Skeletal muscle cell (primary cell): ENCODE measurements at regions not wholly inside any gene's neighbourhood (a gene's known extent, or its start where the extent isn't known, plus 50 kb on each side); places are given as distances from the start of the nearest gene placed in this dataset.
"Not testable (repeated sequence)": the region's sequence is repeated elsewhere in the genome, so short reads cannot be mapped to it uniquely, and the experiment has no call there.

Experiments
- DNase-seq: peaks from one replicate; pipeline ENCODE4 v3.0.0-alpha.2; 2010; ENCODE audit warnings: low read depth
- H3K4me3 ChIP-seq: 2 replicates; pipeline ENCODE4 v1.5.1; 2011; ENCODE audit warnings: low read depth, mild to moderate bottlenecking, control low read depth, low read length, moderate library complexity

GRCh38 chr6:56732517-56732916 is 89.8 kb upstream of the DST start:
- DNase-seq: no peak
- no peak overlapping the region for H3K4me3 ChIP-seq

GRCh38 chr6:56730663-56731529 is 88.2 kb upstream of the DST start:
- no peak overlapping the region for H3K4me3 ChIP-seq
- no peak for DNase-seq

- peak; percentile 72 for DNase-seq
These were observed 87.0 kb upstream of the DST start for GRCh38 chr6:56729719-56730118.

DNA sequence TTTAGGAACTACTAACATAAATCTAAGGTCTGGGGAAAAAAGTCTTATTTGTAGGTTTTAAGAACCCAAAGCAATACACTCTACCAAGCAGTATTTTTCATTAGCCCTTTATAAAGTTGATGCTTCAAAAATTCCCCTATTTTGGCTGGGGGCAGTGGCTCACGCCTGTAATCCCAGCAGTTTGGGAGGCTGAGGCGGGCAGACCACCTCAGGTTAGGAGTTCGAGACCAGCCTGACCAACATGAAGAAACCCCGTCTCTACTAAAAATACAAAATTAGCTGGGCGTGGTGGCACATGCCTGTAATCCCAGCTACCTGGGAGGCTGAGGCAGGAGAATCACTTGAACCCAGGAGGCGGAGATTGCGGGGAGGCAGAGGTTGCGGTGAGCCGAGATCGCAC is 86.5 kb upstream of the DST start:
- not testable (repeated sequence) for DNase-seq, H3K4me3 ChIP-seq

More at GRCh38 chr6:56729719-56730118, 87.0 kb upstream of the DST start:
- no peak overlapping the region for H3K4me3 ChIP-seq

DNA sequence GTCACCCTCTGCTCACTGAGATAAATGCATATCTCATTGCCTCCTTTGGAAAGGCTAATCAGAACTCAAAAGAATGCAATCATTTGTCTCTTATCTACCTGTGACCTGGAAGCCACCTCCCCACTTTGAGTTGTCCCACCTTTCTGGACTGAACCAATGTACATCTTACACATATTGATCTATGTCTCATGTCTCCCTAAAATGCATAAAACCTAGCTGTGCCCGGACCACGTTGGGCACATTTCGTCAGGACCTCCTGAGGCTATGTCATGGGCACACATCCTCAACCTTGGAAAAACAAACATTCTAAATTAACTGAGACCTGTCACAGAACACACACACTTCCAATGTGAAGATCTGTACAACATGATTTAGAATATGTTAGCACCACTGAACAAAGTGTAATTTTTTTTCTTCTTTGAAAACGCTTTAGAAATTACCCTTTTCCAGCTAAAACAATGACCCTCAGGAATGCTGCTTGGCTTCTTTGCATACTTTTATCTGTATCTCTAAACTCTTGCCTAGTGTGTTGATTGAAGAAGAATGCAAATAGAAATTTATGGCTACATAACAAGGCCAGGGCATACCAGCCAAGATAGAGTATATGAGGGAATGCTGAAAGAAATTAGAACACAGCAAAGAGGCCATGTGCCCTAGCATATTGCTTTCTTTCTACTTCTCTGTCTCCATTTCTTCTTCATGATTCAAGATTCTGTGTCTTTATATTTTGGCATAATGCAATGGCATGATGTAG is 84.6 kb upstream of the DST start:
- no peak overlapping the region for H3K4me3 ChIP-seq
- no peak for DNase-seq

GRCh38 chr6:56725254-56725653 is 82.6 kb upstream of the DST start:
- DNase-seq: no peak
- H3K4me3 ChIP-seq: no peak overlapping the region

DNA sequence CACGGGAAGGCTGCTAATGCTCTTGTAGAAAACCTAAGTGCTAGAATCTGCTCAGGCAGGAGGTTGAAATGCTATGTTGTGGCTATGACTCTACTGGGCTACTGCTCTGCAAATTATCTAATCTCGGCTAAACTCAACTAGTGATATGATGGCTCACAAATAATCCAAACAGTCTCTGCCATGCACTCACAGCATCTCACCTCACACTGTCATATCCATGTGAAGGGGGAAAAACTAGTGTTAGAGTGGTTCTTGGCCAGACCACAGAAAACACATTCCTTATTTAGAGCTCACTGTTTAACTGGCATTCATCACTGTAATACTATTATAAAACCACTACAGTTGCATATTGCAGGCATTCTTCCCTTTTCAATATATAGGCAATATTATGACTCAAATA is 81.8 kb upstream of the DST start:
- no peak for DNase-seq
- H3K4me3 ChIP-seq: no peak overlapping the region

DNA sequence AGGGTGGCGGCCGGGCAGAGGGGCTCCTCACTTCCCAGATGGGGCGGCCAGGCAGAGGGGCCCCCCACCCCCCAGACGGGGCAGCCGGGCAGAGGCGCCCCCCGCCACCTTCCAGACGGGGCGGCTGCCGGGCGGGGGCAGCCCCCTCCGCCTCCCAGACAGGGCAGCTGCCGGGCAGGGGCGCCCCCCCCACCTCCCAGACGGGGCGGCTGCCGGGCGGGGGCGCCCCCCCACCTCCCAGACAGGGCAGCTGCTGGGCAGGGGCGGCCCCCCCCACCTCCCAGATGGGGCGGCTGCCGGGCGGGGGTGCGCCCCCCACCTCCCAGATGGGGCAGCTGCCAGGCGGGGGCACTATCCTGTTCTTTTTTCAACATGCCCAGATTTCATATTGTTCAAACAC is 78.2 kb upstream of the DST start:
- no peak overlapping the region for H3K4me3 ChIP-seq
- no peak for DNase-seq

DNA sequence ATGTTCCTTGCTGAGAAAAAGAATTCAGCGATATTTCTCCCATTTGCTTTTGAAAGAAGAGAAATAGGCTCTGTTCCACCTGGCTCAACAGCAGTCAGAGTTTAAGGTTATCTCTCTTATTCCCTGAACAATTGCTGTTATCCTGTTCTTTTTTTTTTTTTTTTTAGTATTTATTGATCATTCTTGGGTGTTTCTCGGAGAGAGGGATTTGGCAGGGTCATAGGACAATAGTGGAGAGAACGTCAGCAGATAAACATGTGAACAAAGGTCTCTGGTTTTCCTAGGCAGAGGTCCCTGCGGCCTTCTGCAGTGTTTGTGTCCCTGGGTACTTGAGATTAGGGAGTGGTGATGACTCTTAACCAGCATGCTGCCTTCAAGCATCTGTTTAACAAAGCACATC is 77.5 kb upstream of the DST start:
- not testable (repeated sequence) for H3K4me3 ChIP-seq, DNase-seq

GRCh38 chr6:56719315-56720058 is 76.8 kb upstream of the DST start:
- not testable (repeated sequence) for DNase-seq, H3K4me3 ChIP-seq

DNA sequence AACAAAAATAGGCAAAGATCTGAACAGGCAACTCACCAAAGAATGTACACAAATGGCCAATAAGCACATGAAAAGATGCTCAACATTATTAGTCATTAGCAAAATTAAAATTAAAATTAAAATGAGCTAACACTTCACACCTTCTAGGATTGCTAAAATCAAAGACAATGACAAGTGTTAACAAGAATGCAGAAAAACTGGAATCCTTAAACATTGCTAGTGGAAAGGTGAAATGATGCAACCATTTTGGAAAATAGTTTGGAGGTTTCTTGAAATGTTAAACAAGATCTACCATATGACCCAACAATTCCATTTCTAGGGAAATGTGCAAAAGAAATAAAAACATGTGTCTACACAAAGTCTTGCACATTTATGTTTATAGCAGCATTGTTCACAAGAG is 75.5 kb upstream of the DST start:
- no peak overlapping the region for H3K4me3 ChIP-seq
- DNase-seq: no peak

GRCh38 chr6:56716229-56716628 is 73.5 kb upstream of the DST start:
- no peak overlapping the region for H3K4me3 ChIP-seq

GRCh38 chr6:56715741-56716140 is 73.1 kb upstream of the DST start:
- no peak for DNase-seq
- no peak overlapping the region for H3K4me3 ChIP-seq

More at GRCh38 chr6:56716229-56716628, 73.5 kb upstream of the DST start:
- no peak for DNase-seq

GRCh38 chr6:56714982-56715456 is 72.3 kb upstream of the DST start:
- no peak overlapping the region for H3K4me3 ChIP-seq
- DNase-seq: no peak

DNA sequence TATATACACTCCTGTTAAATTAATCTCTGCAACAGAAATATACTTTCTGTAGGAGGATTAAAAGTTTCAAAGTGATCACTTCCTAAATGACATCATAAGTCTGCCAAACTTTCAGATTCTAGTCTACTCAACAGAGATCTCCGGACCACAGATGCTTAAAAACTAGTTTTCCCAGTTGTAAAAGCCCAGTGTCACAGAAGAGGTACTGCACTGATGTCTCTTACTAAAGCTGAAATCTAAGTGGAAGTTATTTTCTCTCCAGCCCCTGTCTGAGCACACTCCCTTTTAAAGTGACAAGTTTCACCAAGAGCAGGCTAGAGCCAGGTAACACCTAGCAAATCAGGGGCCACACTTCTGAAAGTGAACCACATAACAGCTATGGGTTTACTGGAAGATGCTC is 71.6 kb upstream of the DST start:
- DNase-seq: no peak
- no peak overlapping the region for H3K4me3 ChIP-seq

GRCh38 chr6:56713254-56713672 is 70.6 kb upstream of the DST start:
- no peak overlapping the region for H3K4me3 ChIP-seq
- DNase-seq: no peak

DNA sequence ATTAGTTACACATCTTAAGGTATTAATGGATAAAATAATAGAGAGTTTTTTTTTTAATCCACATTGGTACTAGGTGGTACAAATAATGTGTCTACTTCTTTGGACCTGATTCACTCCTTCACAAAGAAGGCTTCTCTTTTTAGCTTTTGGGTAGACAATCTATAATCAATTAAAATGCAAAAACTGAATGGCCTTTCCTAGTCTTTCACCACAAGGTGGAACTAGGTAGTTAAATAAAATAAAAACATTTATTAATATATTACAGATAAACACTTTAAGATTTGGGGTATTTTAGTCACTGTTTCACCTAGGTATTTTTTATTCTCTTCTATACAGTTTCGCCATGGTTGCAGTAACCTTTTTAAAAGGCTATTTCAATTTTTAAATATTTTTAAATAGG is 68.3 kb upstream of the DST start:
- no peak for DNase-seq
- H3K4me3 ChIP-seq: no peak overlapping the region

- H3K4me3 ChIP-seq: no peak overlapping the region
- no peak for DNase-seq
These were observed 67.0 kb upstream of the DST start for GRCh38 chr6:56709650-56710049.

GRCh38 chr6:56708810-56709597 is 66.3 kb upstream of the DST start:
- H3K4me3 ChIP-seq: no peak overlapping the region
- DNase-seq: no peak
